Astrocyte (in vitro differentiated cells and primary cell): ENCODE measurements at regions not wholly inside any gene's neighbourhood (a gene's known extent, or its start where the extent isn't known, plus 50 kb on each side); places are given as distances from the start of the nearest gene placed in this dataset.

Experiments used
- DNase-seq: peaks from one replicate; pipeline ENCODE4 v3.0.0-alpha.2; 2010; ENCODE audit warnings: low read depth
- FAIRE-seq: peaks from 2 replicates; lab custom pipeline; 2011; peaks lifted over from hg19 to GRCh38; lab: Jason Lieb, UNC
- H2AFZ ChIP-seq: 2 replicates; pipeline ENCODE4 v1.6.0; 2012; ENCODE audit warnings: low read depth, low read length, inconsistent platforms
- H3K27ac ChIP-seq: 2 replicates; pipeline ENCODE4 v1.5.1; 2011; ENCODE audit warnings: low read depth, low read length, inconsistent platforms
- H3K27me3 ChIP-seq: 2 replicates; pipeline ENCODE4 v1.6.0; 2011; ENCODE audit warnings: low read length, inconsistent platforms; ENCODE audit not compliant: insufficient read depth
- H3K36me3 ChIP-seq: 2 replicates; pipeline ENCODE4 v1.5.1; 2011; ENCODE audit warnings: low read length, inconsistent platforms; ENCODE audit not compliant: insufficient read depth
- H3K4me1 ChIP-seq: 2 replicates; pipeline ENCODE4 v1.5.1; 2011; ENCODE audit warnings: low read length, inconsistent platforms; ENCODE audit not compliant: insufficient read depth
- H3K4me2 ChIP-seq: 2 replicates; pipeline ENCODE4 v1.6.0; 2012; ENCODE audit warnings: low read length, inconsistent platforms
- H3K4me3 ChIP-seq: 2 replicates; pipeline ENCODE4 v1.5.1; 2011; ENCODE audit warnings: low read depth, mild to moderate bottlenecking, low read length, inconsistent platforms; ENCODE audit not compliant: insufficient read depth
- H3K79me2 ChIP-seq: 2 replicates; pipeline ENCODE4 v1.6.0; 2012; ENCODE audit warnings: mild to moderate bottlenecking, low read length, inconsistent platforms; ENCODE audit not compliant: insufficient read depth
- H3K9ac ChIP-seq: 2 replicates; pipeline ENCODE4 v1.6.0; 2012; ENCODE audit warnings: mild to moderate bottlenecking, low read length, inconsistent platforms
- H3K9me3 ChIP-seq: 2 replicates; pipeline ENCODE4 v1.5.1; 2012; ENCODE audit warnings: low read depth, mild to moderate bottlenecking, low read length, inconsistent platforms; ENCODE audit not compliant: insufficient read depth
- H4K20me1 ChIP-seq: 2 replicates; pipeline ENCODE4 v1.6.0; 2012; ENCODE audit warnings: low read length, inconsistent platforms; ENCODE audit not compliant: insufficient read depth
- H3K27ac Mint-ChIP-seq: one replicate; pipeline ENCODE4 v1.8.0; 2021; ENCODE audit warnings: mild to moderate bottlenecking, mixed read lengths; ENCODE audit not compliant: unreplicated experiment
- H3K27me3 Mint-ChIP-seq: one replicate; pipeline ENCODE4 v1.8.0; 2021; ENCODE audit warnings: low read depth, mixed read lengths; ENCODE audit not compliant: unreplicated experiment
- H3K36me3 Mint-ChIP-seq: one replicate; pipeline ENCODE4 v1.8.0; 2021; ENCODE audit warnings: low read depth, mixed read lengths; ENCODE audit not compliant: unreplicated experiment
- H3K4me1 Mint-ChIP-seq: one replicate; pipeline ENCODE4 v1.8.0; 2021; ENCODE audit warnings: low read depth, mixed read lengths; ENCODE audit not compliant: unreplicated experiment
- H3K4me3 Mint-ChIP-seq: one replicate; pipeline ENCODE4 v1.8.0; 2021; ENCODE audit warnings: mild to moderate bottlenecking, moderate library complexity, mixed read lengths; ENCODE audit not compliant: unreplicated experiment
- H3K9me3 Mint-ChIP-seq: one replicate; pipeline ENCODE4 v1.8.0; 2021; ENCODE audit warnings: mild to moderate bottlenecking, mixed read lengths; ENCODE audit not compliant: unreplicated experiment
- CTCF ChIP-seq: IDR thresholded peaks from 2 replicates; pipeline ENCODE4 v1.5.1; 2011; ENCODE audit warnings: low read depth, mild to moderate bottlenecking, inconsistent platforms, low read length, moderate library complexity; ENCODE audit not compliant: insufficient read depth
- EZH2 ChIP-seq: IDR thresholded peaks from 2 replicates; pipeline ENCODE4 v1.6.1; 2012; ENCODE audit warnings: mild to moderate bottlenecking, low read length, inconsistent platforms; ENCODE audit not compliant: insufficient read depth

- TF ChIP-seq EZH2 = no peak
- TF ChIP-seq CTCF = no peak
- H3K4me3 ChIP-seq = no peak overlapping the region
- no peaks in the 10 kb centered on the region for H3K79me2 ChIP-seq
- H3K27me3 Mint-ChIP-seq = no peaks in the 10 kb centered on the region
- FAIRE-seq = no peak
- no peak overlapping the region for H3K4me3 Mint-ChIP-seq
- no peaks in the 10 kb centered on the region for H3K4me1 ChIP-seq
- H3K4me1 Mint-ChIP-seq = no peaks in the 10 kb centered on the region
- no peak overlapping the region for H3K27ac ChIP-seq
- H2AFZ ChIP-seq = no peak overlapping the region
- no peak overlapping the region for H3K27ac Mint-ChIP-seq
- no peaks in the 10 kb centered on the region for H3K9me3 ChIP-seq
- H3K4me2 ChIP-seq = no peak overlapping the region
- H3K27me3 ChIP-seq = no peaks in the 10 kb centered on the region
- no peaks in the 10 kb centered on the region for H4K20me1 ChIP-seq
- no peak overlapping the region for H3K9ac ChIP-seq
- H3K9me3 Mint-ChIP-seq = peaks cover 3% of the 10 kb centered on the region
- no peak for DNase-seq
- no peaks in the 10 kb centered on the region for H3K36me3 Mint-ChIP-seq
- H3K36me3 ChIP-seq = no peaks in the 10 kb centered on the region
Measured at GRCh38 chr6:16921399-16922110, 160.3 kb upstream of the ATXN1 start.

GRCh38 chr6:16918586-16918985 lies 157.3 kb upstream of the ATXN1 start:
- Histone ChIP-seq H3K4me3 (no peak overlapping the region), H3K4me2 (no peak overlapping the region), H3K9ac (no peak overlapping the region), H3K79me2 (no peaks in the 10 kb centered on the region), H3K27me3 (no peaks in the 10 kb centered on the region), H4K20me1 (no peaks in the 10 kb centered on the region), H3K9me3 (no peaks in the 10 kb centered on the region), H2AFZ (peak overlapping the region; percentile 36), H3K36me3 (no peaks in the 10 kb centered on the region), H3K27ac (no peak overlapping the region), H3K4me1 (no peaks in the 10 kb centered on the region)
- H3K9me3 Mint-ChIP-seq = peaks cover 2% of the 10 kb centered on the region
- TF ChIP-seq EZH2 (no peak), CTCF (no peak)
- no peaks in the 10 kb centered on the region for H3K36me3 Mint-ChIP-seq
- FAIRE-seq (no peak), DNase-seq (no peak)
- no peak overlapping the region for H3K27ac Mint-ChIP-seq
- H3K27me3 Mint-ChIP-seq = no peaks in the 10 kb centered on the region
- no peak overlapping the region for H3K4me3 Mint-ChIP-seq
- H3K4me1 Mint-ChIP-seq = no peaks in the 10 kb centered on the region

- H3K27me3 Mint-ChIP-seq = no peaks in the 10 kb centered on the region
- no peak overlapping the region for H2AFZ ChIP-seq
- H3K4me2 ChIP-seq = no peak overlapping the region
- H3K27me3 ChIP-seq = no peaks in the 10 kb centered on the region
- peaks cover 13% of the 10 kb centered on the region for H3K4me1 Mint-ChIP-seq
- H3K27ac ChIP-seq = no peak overlapping the region
- no peaks in the 10 kb centered on the region for H3K9me3 ChIP-seq
- H3K36me3 ChIP-seq = no peaks in the 10 kb centered on the region
- DNase-seq (no peak), FAIRE-seq (no peak)
- no peaks in the 10 kb centered on the region for H3K79me2 ChIP-seq
- no peak overlapping the region for H3K4me3 ChIP-seq
- no peak overlapping the region for H3K4me3 Mint-ChIP-seq
- H3K36me3 Mint-ChIP-seq = no peaks in the 10 kb centered on the region
- H3K4me1 ChIP-seq = peaks cover 17% of the 10 kb centered on the region
- H3K9me3 Mint-ChIP-seq = peaks cover 2% of the 10 kb centered on the region
- H3K9ac ChIP-seq = no peak overlapping the region
- no peaks in the 10 kb centered on the region for H4K20me1 ChIP-seq
- H3K27ac Mint-ChIP-seq = no peak overlapping the region
- TF ChIP-seq EZH2 (no peak), CTCF (no peak)
Measured at GRCh38 chr6:16914184-16914583, 152.9 kb upstream of the ATXN1 start.
